Fibroblast of skin of abdomen (primary cell): ENCODE measurements at regions not wholly inside any gene's neighbourhood (a gene's known extent, or its start where the extent isn't known, plus 50 kb on each side); places are given as distances from the start of the nearest gene placed in this dataset.
A peak's percentile ranks its signal among the peaks of the same experiment; 100 is the strongest.

ENCODE experiments used
- DNase-seq: peaks from one replicate; pipeline ENCODE4 v3.0.0-alpha.2; 2013

- DNase-seq: no peak
Measured at GRCh38 chr10:33533612-33534011, 199.1 kb upstream of the NRP1 start.

- DNase-seq: no peak
Measured at GRCh38 chr10:33532901-33533300, 198.4 kb upstream of the NRP1 start.

DNA sequence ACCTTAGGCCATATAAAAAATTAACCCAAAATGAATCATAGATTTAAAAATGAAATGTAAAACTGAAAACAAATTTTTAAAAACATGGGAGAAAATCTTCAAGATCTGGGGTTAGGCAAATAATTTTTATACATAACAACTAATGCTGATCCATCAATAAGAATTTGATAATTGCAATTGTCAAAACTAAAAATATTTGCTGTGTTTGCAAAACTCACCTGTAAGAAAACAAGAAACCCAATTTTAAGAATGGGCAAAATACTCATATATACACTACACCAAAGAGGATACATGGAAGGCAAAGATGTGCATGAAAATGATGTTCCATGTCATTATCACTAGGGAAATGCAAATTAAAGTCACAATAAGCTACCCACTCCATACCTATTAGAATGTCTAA lies 194.8 kb upstream of the NRP1 start:
- no peak for DNase-seq

DNA sequence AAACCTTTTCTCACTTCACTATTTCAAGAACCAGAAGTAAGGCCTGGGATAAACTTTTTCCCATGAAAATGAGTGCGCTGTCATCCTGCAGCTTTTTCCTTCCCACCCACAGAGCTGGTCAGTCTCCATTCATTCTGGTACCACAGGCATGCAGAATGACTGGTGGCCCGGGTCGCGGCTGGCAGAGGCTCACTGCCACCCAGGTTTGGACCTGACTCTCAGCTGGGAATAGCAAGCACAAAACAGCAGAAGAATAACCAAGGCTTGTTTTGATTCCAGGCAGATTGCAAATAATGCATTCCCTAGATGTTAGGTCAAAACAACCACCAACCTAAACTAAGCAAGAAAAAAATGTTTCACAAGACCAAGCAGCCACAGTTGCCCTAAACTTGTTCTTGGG lies 190.5 kb upstream of the NRP1 start:
- no peak for DNase-seq

DNA sequence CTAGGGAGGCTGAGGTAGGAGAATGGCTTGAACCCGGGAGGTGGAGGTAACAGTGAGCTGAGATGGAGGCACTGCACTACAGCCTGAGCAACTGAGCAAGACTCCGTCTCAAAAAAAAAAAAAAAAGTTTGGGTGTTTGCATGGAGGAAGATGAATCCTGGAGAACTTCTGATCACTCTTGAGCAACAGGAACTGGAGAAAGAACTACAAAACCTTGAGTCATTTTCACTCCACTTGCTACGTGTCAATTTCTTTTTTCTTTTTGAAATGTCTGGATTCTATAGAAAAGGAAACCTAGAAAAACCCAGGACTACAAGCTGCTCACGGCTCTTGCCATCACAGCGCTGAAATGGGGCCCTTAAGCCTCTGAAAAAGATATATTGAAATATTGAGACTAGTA lies 189.6 kb upstream of the NRP1 start:
- DNase-seq: no peak

- DNase-seq: no peak
Measured at GRCh38 chr10:33523236-33523792, 188.8 kb upstream of the NRP1 start.

- DNase-seq: no peak
Measured at GRCh38 chr10:33521904-33522303, 187.4 kb upstream of the NRP1 start.

DNA sequence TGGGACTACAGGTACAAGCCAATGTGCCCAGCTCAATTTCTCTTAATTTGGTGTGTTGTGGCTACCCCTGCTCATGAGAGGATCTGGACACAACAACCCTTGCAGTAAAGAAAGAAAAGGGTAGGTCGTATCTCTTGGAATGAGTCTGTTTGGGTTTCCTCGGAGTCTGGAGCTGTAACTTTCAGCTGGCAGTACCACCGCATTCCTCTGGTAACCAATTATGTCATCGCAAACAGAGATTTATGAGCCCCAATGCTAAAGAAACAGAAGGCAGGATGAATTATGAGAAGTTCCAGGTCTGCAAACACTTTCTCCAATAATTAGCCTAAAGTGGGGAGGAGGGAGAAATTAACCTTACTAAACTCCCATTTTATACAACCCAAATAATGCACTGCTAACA lies 186.6 kb upstream of the NRP1 start:
- DNase-seq: peak; percentile 72

DNA sequence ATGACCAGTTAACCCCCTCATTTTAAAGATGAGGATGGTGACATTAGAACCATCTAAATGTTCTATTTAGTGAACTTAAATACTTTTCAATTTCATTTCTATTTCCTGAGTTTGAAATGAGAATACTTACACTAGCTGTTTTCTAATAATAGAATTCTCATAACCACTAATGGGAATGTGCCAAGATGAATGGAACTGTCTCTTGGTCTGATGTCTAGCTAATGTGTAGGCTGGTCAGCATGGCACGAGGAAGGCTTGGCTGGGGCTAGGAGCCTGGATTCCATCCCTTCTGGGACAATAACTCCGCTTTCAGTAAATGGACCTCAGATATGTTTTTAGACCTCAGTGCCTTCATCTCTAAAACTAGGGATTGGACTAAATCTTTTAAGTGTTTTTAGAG lies 185.8 kb upstream of the NRP1 start:
- no peak for DNase-seq

- DNase-seq: no peak
Measured at GRCh38 chr10:33519130-33519860, 184.8 kb upstream of the NRP1 start.

GRCh38 chr10:33510206-33510605 lies 175.7 kb upstream of the NRP1 start:
- no peak for DNase-seq

DNA sequence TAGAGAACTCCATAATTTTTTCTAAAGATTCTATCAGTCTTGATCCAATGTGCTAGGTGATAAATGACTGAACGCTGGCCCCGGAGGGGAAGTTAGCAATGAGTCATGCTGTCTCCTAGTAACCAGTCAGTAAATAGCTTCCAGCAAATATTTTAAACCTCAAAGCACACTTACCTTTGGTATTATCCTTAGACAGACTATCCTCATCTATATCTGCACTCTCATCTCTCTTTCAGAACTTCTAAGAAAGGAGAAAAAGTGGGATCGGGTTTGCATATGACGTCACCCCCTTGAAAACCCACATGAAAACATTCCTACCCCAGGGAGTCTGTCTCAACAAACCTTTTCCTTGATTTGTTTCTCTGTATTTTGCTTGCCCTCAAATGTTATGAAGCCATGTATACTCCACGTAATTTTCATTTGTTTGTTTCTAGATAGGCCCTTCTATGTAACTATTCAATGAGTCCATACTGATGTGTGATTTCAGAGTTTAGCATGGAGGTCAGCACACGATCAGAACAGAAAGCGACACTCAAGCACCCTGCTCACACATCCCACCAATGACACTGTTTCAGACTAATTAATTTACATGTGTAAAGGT lies 174.9 kb upstream of the NRP1 start:
- DNase-seq: peak; percentile 82

GRCh38 chr10:33507662-33508425 lies 173.4 kb upstream of the NRP1 start:
- no peak for DNase-seq

DNA sequence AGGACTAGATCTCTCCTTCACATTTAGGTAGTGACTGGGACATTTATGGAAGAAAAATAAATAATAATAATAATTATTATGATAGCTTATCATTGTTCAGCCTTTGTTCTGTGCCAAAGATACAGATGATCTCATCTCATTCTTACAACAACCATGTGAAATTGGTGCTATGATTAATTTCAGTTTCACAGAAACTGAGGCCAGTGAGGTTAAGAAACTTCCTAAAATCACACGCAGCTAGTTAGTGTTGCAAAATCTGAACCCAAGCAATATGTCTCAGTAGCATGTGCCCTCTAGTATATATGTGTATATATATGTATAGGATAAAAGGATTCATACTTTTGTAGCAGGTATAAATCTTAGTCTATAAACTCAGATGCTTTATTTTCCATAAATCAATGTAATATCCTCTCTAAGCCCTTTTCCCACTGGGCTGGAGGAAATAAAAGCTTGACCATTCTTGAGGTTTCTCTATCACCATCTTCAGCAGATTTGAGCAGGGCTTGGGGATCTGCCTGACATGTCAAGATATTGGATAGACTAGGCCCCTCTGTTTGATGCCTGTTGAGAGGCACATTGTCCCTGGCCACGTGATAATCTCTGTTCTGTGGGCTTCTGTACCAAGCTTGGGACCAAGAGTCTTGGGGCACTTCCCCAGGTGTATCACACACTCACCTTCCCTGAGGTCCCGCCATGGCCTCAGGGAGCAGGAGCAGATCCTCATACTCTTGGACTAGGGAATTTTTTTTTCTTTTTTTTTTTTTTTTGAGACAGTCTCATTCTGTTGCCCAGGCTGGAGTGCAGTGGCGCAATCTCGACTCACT lies 172.6 kb upstream of the NRP1 start:
- DNase-seq: no peak

DNA sequence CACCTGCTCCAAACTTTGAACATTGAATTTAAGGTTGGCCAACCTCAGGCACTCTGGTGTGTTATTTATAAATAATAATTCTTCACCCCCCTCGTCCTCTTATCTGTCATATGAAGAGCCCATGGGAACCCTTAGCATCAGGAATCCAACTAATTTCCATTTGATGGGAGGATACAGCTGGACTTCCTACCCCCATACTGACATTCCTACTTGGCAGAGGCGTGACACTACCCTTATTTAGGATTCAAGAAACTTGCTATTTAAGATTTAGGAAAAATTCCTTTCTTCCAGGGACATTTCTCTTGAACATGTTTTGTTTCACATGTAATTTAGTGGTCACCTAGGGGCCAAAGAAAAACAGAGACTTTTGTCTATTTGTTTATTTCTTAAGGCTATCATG lies 171.9 kb upstream of the NRP1 start:
- no peak for DNase-seq

DNA sequence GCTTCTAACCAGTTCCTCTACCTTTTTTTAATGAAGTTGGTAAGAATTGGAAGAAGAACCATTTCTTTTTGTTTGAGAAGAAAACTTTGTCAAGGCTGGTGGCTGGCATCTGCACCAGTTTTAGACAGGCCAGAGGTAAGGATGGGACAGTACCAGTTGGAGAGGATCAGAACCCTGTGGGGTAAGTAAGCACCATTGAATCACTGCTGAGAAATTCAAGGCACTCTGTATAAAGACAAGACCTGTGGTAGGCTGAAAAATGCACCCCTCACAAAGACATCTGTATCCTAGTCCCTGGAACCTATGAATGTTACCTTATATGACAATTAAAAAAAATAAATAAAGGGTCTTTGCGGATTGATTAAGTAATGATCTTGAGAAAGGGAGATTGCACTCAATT lies 166.7 kb upstream of the NRP1 start:
- DNase-seq: no peak

DNA sequence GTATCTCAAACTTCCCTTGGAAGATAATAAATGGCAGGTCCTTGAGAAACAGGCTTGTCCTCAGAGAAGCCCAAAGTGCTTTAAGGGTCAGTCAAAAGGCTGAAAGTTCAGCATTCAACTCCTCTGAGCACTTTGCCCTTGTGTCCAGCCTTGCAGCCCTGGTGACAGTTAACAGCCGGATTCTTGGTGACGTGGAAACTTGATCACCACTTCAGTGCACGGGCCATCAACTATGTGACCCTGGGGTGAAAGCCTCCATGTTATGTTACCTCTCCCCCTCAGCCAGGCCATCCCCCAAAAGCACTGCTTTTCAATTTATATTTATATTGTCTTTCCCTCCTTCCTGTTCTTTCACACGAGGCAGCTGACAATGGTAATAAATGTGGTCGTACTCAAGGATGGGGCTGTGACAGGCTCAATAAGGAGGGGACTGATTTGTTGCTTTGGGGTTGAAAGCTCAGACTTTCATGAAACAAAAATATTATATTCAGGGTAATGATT lies 164.0 kb upstream of the NRP1 start:
- DNase-seq: no peak

- no peak for DNase-seq
Measured at GRCh38 chr10:33497338-33497737, 162.9 kb upstream of the NRP1 start.

DNA sequence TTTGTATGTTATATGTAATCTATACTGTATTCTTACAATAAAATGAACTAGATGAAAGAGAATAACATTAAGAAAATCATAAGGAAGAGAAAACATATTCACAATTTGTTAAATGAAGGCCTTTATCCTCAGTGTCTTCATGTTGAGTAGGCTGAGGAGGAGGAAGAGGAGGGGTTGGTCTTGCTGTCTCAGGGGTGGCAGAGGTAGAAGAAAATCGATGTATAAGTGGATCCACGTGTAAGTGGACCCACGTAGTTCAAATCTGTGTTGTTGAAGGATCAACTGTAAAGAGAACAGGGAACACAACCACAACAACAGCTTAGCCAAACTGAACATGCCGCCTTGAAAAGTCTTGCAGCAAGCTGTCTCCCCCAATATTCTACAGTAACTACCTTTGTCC lies 161.6 kb upstream of the NRP1 start:
- no peak for DNase-seq

DNA sequence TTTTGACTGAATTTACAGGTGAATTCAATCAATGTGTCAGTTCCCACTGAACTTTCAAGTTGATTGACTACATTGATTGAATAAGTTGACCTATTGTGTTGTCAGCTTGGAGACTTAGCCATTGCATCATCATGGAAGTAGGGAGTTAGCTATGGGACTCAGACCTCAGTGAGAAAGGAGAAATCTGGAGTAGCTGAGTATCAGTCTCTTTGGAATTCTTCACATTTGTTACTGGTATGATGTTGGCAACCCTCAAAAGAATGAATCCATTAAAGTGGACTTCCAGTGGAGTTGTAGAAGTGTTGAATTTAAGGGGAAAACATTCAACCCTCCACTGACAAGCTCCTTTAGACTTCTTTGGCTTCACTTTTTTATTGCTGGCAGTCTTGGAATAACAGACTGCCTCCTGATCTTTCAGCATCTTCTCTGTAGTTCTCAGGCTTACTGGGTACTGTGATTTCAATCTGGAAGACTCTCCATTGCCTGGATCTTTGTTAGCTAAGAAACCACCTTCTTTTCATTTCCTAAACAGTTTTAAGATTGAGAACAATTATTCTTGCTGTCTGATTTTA lies 160.3 kb upstream of the NRP1 start:
- DNase-seq: no peak

DNA sequence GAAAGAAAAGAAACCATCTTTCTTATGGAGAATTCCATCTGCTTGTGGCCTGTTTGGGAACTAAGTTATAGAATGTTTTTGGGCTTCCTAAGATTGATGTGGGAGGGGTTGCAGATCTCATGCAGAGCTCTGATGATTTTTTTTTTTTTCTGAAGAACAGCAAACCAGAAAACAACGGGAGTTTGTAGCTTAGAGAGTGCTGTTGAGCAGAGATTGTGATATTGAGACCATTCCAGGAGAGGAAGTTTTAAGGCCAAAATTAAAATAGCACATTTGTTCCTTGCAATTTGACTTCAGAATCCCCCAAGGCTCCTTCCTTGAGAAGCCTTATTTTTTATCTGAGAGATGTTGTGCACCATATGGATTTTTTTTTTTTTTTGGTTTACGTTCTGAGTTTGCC lies 159.5 kb upstream of the NRP1 start:
- DNase-seq: no peak

GRCh38 chr10:33493497-33493896 lies 159.0 kb upstream of the NRP1 start:
- no peak for DNase-seq
